Central memory CD8-positive, alpha-beta T cell (primary cell): ENCODE measurements at regions not wholly inside any gene's neighbourhood (a gene's known extent, or its start where the extent isn't known, plus 50 kb on each side); places are given as distances from the start of the nearest gene placed in this dataset.
"Not testable (repeated sequence)": the region's sequence is repeated elsewhere in the genome, so short reads cannot be mapped to it uniquely, and the experiment has no call there.

Experiments
- ATAC-seq: fragments of 150-1000 bp; cut with Tn5 transposase; replicated peaks from 2 replicates; pipeline ENCODE4 v1.10.0; 2022; ENCODE audit warnings: mild to moderate bottlenecking, moderate FRiP score, moderate number of reproducible peaks; ENCODE audit not compliant: poor library complexity, severe bottlenecking; ENCODE audit errors: extremely low read depth
- DNase-seq, 2 donors: peaks; one replicate each; pipeline ENCODE4 v3.0.0; 2021; ENCODE audit warnings: low spot score in 2 of 2
- H3K27ac Mint-ChIP-seq: one replicate; pipeline ENCODE4 v1.8.0; 2022; ENCODE audit warnings: low read depth, mild to moderate bottlenecking, moderate library complexity, mixed read lengths
- H3K27me3 Mint-ChIP-seq: one replicate; pipeline ENCODE4 v1.8.0; 2022; ENCODE audit warnings: mixed read lengths
- H3K36me3 Mint-ChIP-seq: one replicate; pipeline ENCODE4 v1.8.0; 2022; ENCODE audit warnings: mild to moderate bottlenecking, moderate library complexity, mixed read lengths; ENCODE audit not compliant: insufficient read depth
- H3K4me1 Mint-ChIP-seq: one replicate; pipeline ENCODE4 v1.8.0; 2022; ENCODE audit warnings: mixed read lengths
- H3K4me3 Mint-ChIP-seq: one replicate; pipeline ENCODE4 v1.8.0; 2022; ENCODE audit warnings: mild to moderate bottlenecking, moderate library complexity, mixed read lengths
- H3K9me3 Mint-ChIP-seq: one replicate; pipeline ENCODE4 v1.8.0; 2022; ENCODE audit warnings: mixed read lengths

GRCh38 chr7:148489678-148490077 lies 100.9 kb upstream of the C7orf33 start:
- peaks cover 43% of the 10 kb centered on the region for H3K27me3 Mint-ChIP-seq
- no peaks in the 10 kb centered on the region for H3K9me3 Mint-ChIP-seq
- DNase-seq (no peak), ATAC-seq (no peak)
- H3K4me3 Mint-ChIP-seq: no peak overlapping the region
- H3K36me3 Mint-ChIP-seq: no peaks in the 10 kb centered on the region
- H3K27ac Mint-ChIP-seq: no peak overlapping the region
- no peaks in the 10 kb centered on the region for H3K4me1 Mint-ChIP-seq

GRCh38 chr7:148492157-148492860 lies 98.3 kb upstream of the C7orf33 start:
- H3K4me1 Mint-ChIP-seq: no peaks in the 10 kb centered on the region
- ATAC-seq (no peak), DNase-seq (no peak)
- no peaks in the 10 kb centered on the region for H3K36me3 Mint-ChIP-seq
- peaks cover 43% of the 10 kb centered on the region for H3K27me3 Mint-ChIP-seq
- no peak overlapping the region for H3K4me3 Mint-ChIP-seq
- no peaks in the 10 kb centered on the region for H3K9me3 Mint-ChIP-seq
- no peak overlapping the region for H3K27ac Mint-ChIP-seq

- DNase-seq (no peak), ATAC-seq (no peak)
- H3K27me3 Mint-ChIP-seq: peaks cover 36% of the 10 kb centered on the region
- no peaks in the 10 kb centered on the region for H3K9me3 Mint-ChIP-seq
- H3K4me1 Mint-ChIP-seq: no peaks in the 10 kb centered on the region
- H3K36me3 Mint-ChIP-seq: no peaks in the 10 kb centered on the region
- no peak overlapping the region for H3K4me3 Mint-ChIP-seq
- H3K27ac Mint-ChIP-seq: no peak overlapping the region
Measured at GRCh38 chr7:148495605-148496004, 95.0 kb upstream of the C7orf33 start.

- no peak for DNase-seq
- no peak overlapping the region for H3K27ac Mint-ChIP-seq
- H3K36me3 Mint-ChIP-seq: no peaks in the 10 kb centered on the region
- H3K4me1 Mint-ChIP-seq: no peaks in the 10 kb centered on the region
- no peaks in the 10 kb centered on the region for H3K9me3 Mint-ChIP-seq
- no peak overlapping the region for H3K4me3 Mint-ChIP-seq
- ATAC-seq: no peak
- H3K27me3 Mint-ChIP-seq: peaks cover 42% of the 10 kb centered on the region
Measured at GRCh38 chr7:148500978-148501377, 89.6 kb upstream of the C7orf33 start.

GRCh38 chr7:148503900-148504487 lies 86.6 kb upstream of the C7orf33 start:
- DNase-seq (no peak), ATAC-seq (no peak)
- H3K27me3 Mint-ChIP-seq: peaks cover 42% of the 10 kb centered on the region
- peaks cover 8% of the 10 kb centered on the region for H3K4me1 Mint-ChIP-seq
- no peak overlapping the region for H3K27ac Mint-ChIP-seq
- H3K4me3 Mint-ChIP-seq: no peak overlapping the region
- no peaks in the 10 kb centered on the region for H3K9me3 Mint-ChIP-seq
- no peaks in the 10 kb centered on the region for H3K36me3 Mint-ChIP-seq

- no peaks in the 10 kb centered on the region for H3K9me3 Mint-ChIP-seq
- no peak overlapping the region for H3K4me3 Mint-ChIP-seq
- H3K4me1 Mint-ChIP-seq: peaks cover 8% of the 10 kb centered on the region
- ATAC-seq (no peak), DNase-seq (no peak)
- H3K27me3 Mint-ChIP-seq: peaks cover 32% of the 10 kb centered on the region
- H3K27ac Mint-ChIP-seq: no peak overlapping the region
- no peaks in the 10 kb centered on the region for H3K36me3 Mint-ChIP-seq
Measured at GRCh38 chr7:148505645-148506375, 84.8 kb upstream of the C7orf33 start.

- not testable (repeated sequence) for DNase-seq, H3K27ac Mint-ChIP-seq, H3K4me1 Mint-ChIP-seq, H3K9me3 Mint-ChIP-seq, H3K4me3 Mint-ChIP-seq, ATAC-seq, H3K36me3 Mint-ChIP-seq
- peaks cover 19% of the 10 kb centered on the region for H3K27me3 Mint-ChIP-seq
Measured at GRCh38 chr7:148507064-148507573, 83.4 kb upstream of the C7orf33 start.

- no peaks in the 10 kb centered on the region for H3K9me3 Mint-ChIP-seq
- H3K27me3 Mint-ChIP-seq: peaks cover 15% of the 10 kb centered on the region
- H3K36me3 Mint-ChIP-seq: no peaks in the 10 kb centered on the region
- no peak overlapping the region for H3K27ac Mint-ChIP-seq
- ATAC-seq: no peak
- H3K4me3 Mint-ChIP-seq: no peak overlapping the region
- H3K4me1 Mint-ChIP-seq: peaks cover 8% of the 10 kb centered on the region
- no peak for DNase-seq
Measured at GRCh38 chr7:148507787-148508186, 82.8 kb upstream of the C7orf33 start.

GRCh38 chr7:148514236-148514635 lies 76.3 kb upstream of the C7orf33 start:
- Mint-ChIP-seq H3K9me3 (no peaks in the 10 kb centered on the region), H3K27ac (no peak overlapping the region), H3K4me1 (no peaks in the 10 kb centered on the region), H3K36me3 (no peaks in the 10 kb centered on the region), H3K27me3 (peaks cover 23% of the 10 kb centered on the region), H3K4me3 (no peak overlapping the region)
- ATAC-seq: no peak
- DNase-seq: no peak

GRCh38 chr7:148515237-148515636 lies 75.3 kb upstream of the C7orf33 start:
- Mint-ChIP-seq H3K9me3 (no peaks in the 10 kb centered on the region), H3K4me3 (no peak overlapping the region), H3K27ac (no peak overlapping the region), H3K36me3 (no peaks in the 10 kb centered on the region), H3K4me1 (no peaks in the 10 kb centered on the region), H3K27me3 (peaks cover 33% of the 10 kb centered on the region)
- DNase-seq (no peak), ATAC-seq (no peak)

GRCh38 chr7:148515728-148516695 lies 74.6 kb upstream of the C7orf33 start:
- Mint-ChIP-seq H3K27ac (no peak overlapping the region), H3K4me1 (no peaks in the 10 kb centered on the region), H3K27me3 (peaks cover 40% of the 10 kb centered on the region), H3K9me3 (no peaks in the 10 kb centered on the region), H3K4me3 (no peak overlapping the region), H3K36me3 (no peaks in the 10 kb centered on the region)
- DNase-seq (no peak), ATAC-seq (no peak)

- H3K4me1 Mint-ChIP-seq, H3K27ac Mint-ChIP-seq, DNase-seq, ATAC-seq, H3K9me3 Mint-ChIP-seq, H3K4me3 Mint-ChIP-seq, H3K36me3 Mint-ChIP-seq: not testable (repeated sequence)
- H3K27me3 Mint-ChIP-seq: peaks cover 64% of the 10 kb centered on the region
Measured at GRCh38 chr7:148519386-148519785, 71.2 kb upstream of the C7orf33 start.
